Neural cell (in vitro differentiated cells): ENCODE measurements at regions not wholly inside any gene's neighbourhood (a gene's known extent, or its start where the extent isn't known, plus 50 kb on each side); places are given as distances from the start of the nearest gene placed in this dataset.

Experiments
- H2AFZ ChIP-seq: fragments of 200-600, 300-800 bp; sonication (generic), shearing (Covaris generic); 2 replicates; pipeline ENCODE4 v1.6.0; 2014; ENCODE audit warnings: low read depth, mild to moderate bottlenecking, antibody characterized with exemption, low read length, moderate library complexity
- H3F3A ChIP-seq: fragments of 200-600 bp; shearing (Covaris generic); 2 replicates; pipeline ENCODE4 v1.6.1; 2016; ENCODE audit warnings: mild to moderate bottlenecking, moderate library complexity, mixed read lengths, antibody characterized with exemption, low read length; ENCODE audit not compliant: insufficient read depth, poor library complexity, severe bottlenecking
- H3K27ac ChIP-seq: fragments of 200-600, 300-800 bp; sonication (generic), shearing (Covaris generic); 2 replicates; pipeline ENCODE4 v1.5.1; 2014; ENCODE audit warnings: mild to moderate bottlenecking, low read length, moderate library complexity
- H3K27me3 ChIP-seq: fragments of 300-800, 200-600 bp; sonication (generic), shearing (Covaris generic); 2 replicates; pipeline ENCODE4 v1.6.0; 2014; ENCODE audit warnings: mild to moderate bottlenecking, low read depth, low read length, moderate library complexity; ENCODE audit not compliant: insufficient read depth
- H3K36me3 ChIP-seq: fragments of 300-800, 200-600 bp; sonication (generic), shearing (Covaris generic); 2 replicates; pipeline ENCODE4 v1.5.1; 2014; ENCODE audit warnings: mild to moderate bottlenecking, antibody characterized with exemption, low read length, moderate library complexity; ENCODE audit not compliant: insufficient read depth
- H3K4me2 ChIP-seq: fragments of 300-800, 200-600 bp; sonication (generic), shearing (Covaris generic); 2 replicates; pipeline ENCODE4 v1.6.0; 2014; ENCODE audit warnings: mild to moderate bottlenecking, low read length
- H3K4me3 ChIP-seq: fragments of 300-800, 200-600 bp; sonication (generic), shearing (Covaris generic); 2 replicates; pipeline ENCODE4 v1.5.1; 2014; ENCODE audit warnings: mild to moderate bottlenecking, low read length, moderate library complexity
- H3K79me2 ChIP-seq: fragments of 200-600 bp; shearing (Covaris generic); replicated peaks from 2 replicates; pipeline ENCODE4 v1.6.0; 2014; ENCODE audit warnings: mild to moderate bottlenecking, low read length, moderate library complexity; ENCODE audit not compliant: insufficient read depth
- H3K9ac ChIP-seq: fragments of 300-800, 200-600 bp; sonication (generic), shearing (Covaris generic); 2 replicates; pipeline ENCODE4 v1.6.1; 2016; ENCODE audit warnings: mild to moderate bottlenecking, low read length, mixed read lengths
- H3K9me2 ChIP-seq: fragments of 200-600 bp; shearing (Covaris generic); 2 replicates; pipeline ENCODE4 v1.6.1; 2016; ENCODE audit warnings: mild to moderate bottlenecking, low read length, mixed read lengths; ENCODE audit not compliant: insufficient read depth
- H3K9me3 ChIP-seq: fragments of 200-600, 300-800 bp; sonication (generic), shearing (Covaris generic); 2 replicates; pipeline ENCODE4 v1.6.1; 2016; ENCODE audit warnings: mild to moderate bottlenecking, mixed run types, low read length, moderate library complexity, mixed read lengths
- H4K20me1 ChIP-seq: fragments of 200-600 bp; shearing (Covaris generic); 2 replicates; pipeline ENCODE4 v1.6.1; 2016; ENCODE audit warnings: mild to moderate bottlenecking, mixed run types; ENCODE audit not compliant: insufficient read depth
- CTCF ChIP-seq: fragments of 450-650 bp; IDR thresholded peaks from 2 replicates; pipeline ENCODE4 v1.5.1; 2014; ENCODE audit warnings: antibody characterized with exemption, mild to moderate bottlenecking, moderate library complexity; ENCODE audit not compliant: poor library complexity, severe bottlenecking
- EP300 ChIP-seq: fragments of 450-650 bp; conservative IDR thresholded peaks from 2 replicates; pipeline ENCODE4 v1.6.1; 2014; ENCODE audit warnings: antibody characterized with exemption, mild to moderate bottlenecking, moderate library complexity; ENCODE audit not compliant: poor library complexity, severe bottlenecking
- EZH2 ChIP-seq: fragments of 200-600, 300-800 bp; shearing (Covaris generic), sonication (generic); IDR thresholded peaks from 2 replicates; pipeline ENCODE4 v1.6.1; 2014; ENCODE audit warnings: antibody characterized with exemption, low read length, borderline replicate concordance, mild to moderate bottlenecking; ENCODE audit not compliant: insufficient read depth, poor library complexity, severe bottlenecking
- MXI1 ChIP-seq: fragments of 450-650 bp; conservative IDR thresholded peaks from 2 replicates; pipeline ENCODE4 v1.6.1; 2014; ENCODE audit warnings: antibody characterized with exemption, mild to moderate bottlenecking; ENCODE audit not compliant: poor library complexity, severe bottlenecking
- POLR2AphosphoS5 ChIP-seq: IDR thresholded peaks from 2 replicates; pipeline ENCODE4 v1.6.1; 2012
- RAD21 ChIP-seq: fragments of 450-650 bp; conservative IDR thresholded peaks from 2 replicates; pipeline ENCODE4 v1.6.1; 2014; ENCODE audit warnings: antibody characterized with exemption, mild to moderate bottlenecking, moderate library complexity
- REST ChIP-seq: IDR thresholded peaks from 2 replicates; pipeline ENCODE4 v1.6.1; 2012; ENCODE audit warnings: borderline replicate concordance
- SMC3 ChIP-seq: fragments of 450-650 bp; conservative IDR thresholded peaks from 2 replicates; pipeline ENCODE4 v1.6.1; 2014; ENCODE audit warnings: antibody characterized with exemption, mild to moderate bottlenecking, moderate library complexity; ENCODE audit not compliant: poor library complexity
- TAF1 ChIP-seq: IDR thresholded peaks from 2 replicates; pipeline ENCODE4 v1.6.1; 2012; ENCODE audit warnings: low read depth

GRCh38 chr22:49689858-49690257 lies 137.8 kb downstream of the BRD1 start:
- Histone ChIP-seq H4K20me1 (no peaks in the 10 kb centered on the region), H3K79me2 (no peaks in the 10 kb centered on the region), H3K4me2 (no peak overlapping the region), H3K4me3 (no peak overlapping the region), H3K36me3 (no peaks in the 10 kb centered on the region), H3K27me3 (no peaks in the 10 kb centered on the region), H3K9ac (no peak overlapping the region), H3F3A (no peaks in the 10 kb centered on the region), H3K27ac (no peak overlapping the region), H3K9me2 (no peaks in the 10 kb centered on the region), H2AFZ (no peak overlapping the region), H3K9me3 (no peaks in the 10 kb centered on the region)
- no peak for TF ChIP-seq SMC3
- TF ChIP-seq REST: no peak
- TF ChIP-seq MXI1: no peak
- TF ChIP-seq RAD21: no peak
- no peak for TF ChIP-seq EZH2
- TF ChIP-seq EP300: no peak

- Histone ChIP-seq H3K9me3 (no peaks in the 10 kb centered on the region), H3K27ac (no peak overlapping the region), H2AFZ (no peak overlapping the region), H3K27me3 (no peaks in the 10 kb centered on the region), H3K36me3 (no peaks in the 10 kb centered on the region), H3K79me2 (no peaks in the 10 kb centered on the region), H3K9me2 (no peaks in the 10 kb centered on the region), H4K20me1 (no peaks in the 10 kb centered on the region), H3K9ac (no peak overlapping the region), H3K4me2 (no peak overlapping the region), H3F3A (no peaks in the 10 kb centered on the region), H3K4me3 (no peak overlapping the region)
- TF ChIP-seq REST: no peak
- no peak for TF ChIP-seq POLR2AphosphoS5
- TF ChIP-seq MXI1: no peak
- TF ChIP-seq TAF1: no peak
- TF ChIP-seq SMC3: no peak
- no peak for TF ChIP-seq RAD21
- no peak for TF ChIP-seq EZH2
- no peak for TF ChIP-seq EP300
- TF ChIP-seq CTCF: no peak
These were observed 138.4 kb downstream of the BRD1 start for GRCh38 chr22:49689255-49689770.
